HG02852 (cell line): ENCODE measurements at regions not wholly inside any gene's neighbourhood (a gene's known extent, or its start where the extent isn't known, plus 50 kb on each side); places are given as distances from the start of the nearest gene placed in this dataset.
"Not testable (repeated sequence)": the region's sequence is repeated elsewhere in the genome, so short reads cannot be mapped to it uniquely, and the experiment has no call there.

Source experiments
- ATAC-seq: cut with Tn5 transposase; IDR thresholded peaks from one replicate; pipeline ENCODE4 v1.9.1; 2021; ENCODE audit warnings: mild to moderate bottlenecking, moderate library complexity; ENCODE audit not compliant: unreplicated experiment

GRCh38 chr6:164744301-164744700 lies 565.1 kb downstream of the C6orf118 start:
- no peak for ATAC-seq

GRCh38 chr6:164741938-164742451 lies 567.4 kb downstream of the C6orf118 start:
- ATAC-seq = no peak

GRCh38 chr6:164736090-164736489 lies 573.3 kb downstream of the C6orf118 start:
- ATAC-seq = not testable (repeated sequence)

- no peak for ATAC-seq
Measured at GRCh38 chr6:164731539-164731938, 577.9 kb downstream of the C6orf118 start.

GRCh38 chr6:164721460-164721859 lies 587.9 kb downstream of the C6orf118 start:
- no peak for ATAC-seq

- no peak for ATAC-seq
Measured at GRCh38 chr6:164700497-164700896, 608.9 kb downstream of the C6orf118 start.

- ATAC-seq = no peak
Measured at GRCh38 chr6:164695896-164696295, 613.5 kb downstream of the C6orf118 start.

GRCh38 chr6:164694386-164694785 lies 615.0 kb downstream of the C6orf118 start:
- ATAC-seq = no peak

GRCh38 chr6:164693944-164694343 lies 615.5 kb downstream of the C6orf118 start:
- ATAC-seq = no peak

- no peak for ATAC-seq
Measured at GRCh38 chr6:164692772-164693510, 616.5 kb downstream of the C6orf118 start.

- no peak for ATAC-seq
Measured at GRCh38 chr6:164690702-164691500, 618.5 kb downstream of the C6orf118 start.

- no peak for ATAC-seq
Measured at GRCh38 chr6:164690241-164690640, 619.2 kb downstream of the C6orf118 start.

- no peak for ATAC-seq
Measured at GRCh38 chr6:164665328-164665727, 644.1 kb downstream of the C6orf118 start.

GRCh38 chr6:164663634-164664033 lies 645.8 kb downstream of the C6orf118 start:
- no peak for ATAC-seq

GRCh38 chr6:164661716-164662115 lies 647.7 kb downstream of the C6orf118 start:
- ATAC-seq = no peak

GRCh38 chr6:164660781-164661180 lies 648.6 kb downstream of the C6orf118 start:
- no peak for ATAC-seq

- no peak for ATAC-seq
Measured at GRCh38 chr6:164640956-164641355, 668.4 kb downstream of the C6orf118 start.

GRCh38 chr6:164628302-164628931 lies 681.0 kb downstream of the C6orf118 start:
- ATAC-seq = no peak

- ATAC-seq = no peak
Measured at GRCh38 chr6:164616917-164617524, 692.4 kb downstream of the C6orf118 start.

- no peak for ATAC-seq
Measured at GRCh38 chr6:164612751-164613150, 696.7 kb downstream of the C6orf118 start.

- ATAC-seq = not testable (repeated sequence)
Measured at GRCh38 chr6:164610859-164611258, 698.5 kb downstream of the C6orf118 start.
